Activated naive CD4-positive, alpha-beta T cell treated with anti-CD3 and anti-CD28 coated beads for 36 hours (primary cell): ENCODE measurements at regions not wholly inside any gene's neighbourhood (a gene's known extent, or its start where the extent isn't known, plus 50 kb on each side); places are given as distances from the start of the nearest gene placed in this dataset.

ENCODE experiments used
- CTCF ChIA-PET: fragments of 350-600 bp; sonication (Branson Sonifier 250); formaldehyde crosslinking; loops from one replicate; lab custom pipeline; 2021; ENCODE audit warnings: antibody characterized with exemption; lab: Charles Lee
- DNase-seq: peaks from one replicate; pipeline ENCODE4 v3.0.0-alpha.2; 2020
- H3K27ac Mint-ChIP-seq: one replicate; pipeline ENCODE4 v1.8.0; 2021; ENCODE audit warnings: mild to moderate bottlenecking, mixed read lengths
- H3K27me3 Mint-ChIP-seq: one replicate; pipeline ENCODE4 v1.8.0; 2021; ENCODE audit warnings: low read depth, mixed read lengths
- H3K36me3 Mint-ChIP-seq: one replicate; pipeline ENCODE4 v1.8.0; 2021; ENCODE audit warnings: low read depth, mixed read lengths
- H3K4me1 Mint-ChIP-seq: one replicate; pipeline ENCODE4 v1.8.0; 2021; ENCODE audit warnings: low read depth, mixed read lengths
- H3K4me3 Mint-ChIP-seq: one replicate; pipeline ENCODE4 v1.8.0; 2021; ENCODE audit warnings: mild to moderate bottlenecking, moderate library complexity, mixed read lengths
- H3K9me3 Mint-ChIP-seq: one replicate; pipeline ENCODE4 v1.8.0; 2021; ENCODE audit warnings: mixed read lengths
- intact Hi-C: fragments of 100-400 bp; cut with micrococcal nuclease; formaldehyde crosslinking; loops from one replicate; pipeline ENCODE4 v1.15.1; 2023

DNA sequence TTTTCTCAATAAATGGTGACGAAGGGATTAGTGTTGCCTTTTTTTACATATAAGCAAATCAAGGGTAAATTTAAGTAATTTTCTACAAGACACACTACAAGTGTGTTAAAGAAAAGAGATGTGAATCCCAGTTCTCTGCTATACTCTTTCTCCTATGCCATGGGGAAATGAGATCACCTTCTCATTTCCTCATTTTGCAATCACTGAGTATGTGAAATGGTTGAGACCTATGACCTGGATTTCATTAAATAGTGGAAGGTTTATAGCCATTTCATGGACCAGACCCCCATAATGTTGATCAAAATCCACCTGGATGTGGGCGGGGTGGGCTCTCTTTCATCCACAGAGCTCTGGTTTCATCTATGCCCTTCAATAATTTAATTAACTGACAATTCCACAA, 66.9 kb upstream of the SLIT3 start:
- intact Hi-C loops: no loop called here
- H3K27ac Mint-ChIP-seq: no peak overlapping the region
- no peak for DNase-seq
- peaks cover 3% of the 10 kb centered on the region for H3K9me3 Mint-ChIP-seq
- H3K36me3 Mint-ChIP-seq: no peaks in the 10 kb centered on the region
- H3K27me3 Mint-ChIP-seq: peaks cover 6% of the 10 kb centered on the region
- no peak overlapping the region for H3K4me3 Mint-ChIP-seq
- H3K4me1 Mint-ChIP-seq: no peaks in the 10 kb centered on the region
- CTCF ChIA-PET: no interaction called here

DNA sequence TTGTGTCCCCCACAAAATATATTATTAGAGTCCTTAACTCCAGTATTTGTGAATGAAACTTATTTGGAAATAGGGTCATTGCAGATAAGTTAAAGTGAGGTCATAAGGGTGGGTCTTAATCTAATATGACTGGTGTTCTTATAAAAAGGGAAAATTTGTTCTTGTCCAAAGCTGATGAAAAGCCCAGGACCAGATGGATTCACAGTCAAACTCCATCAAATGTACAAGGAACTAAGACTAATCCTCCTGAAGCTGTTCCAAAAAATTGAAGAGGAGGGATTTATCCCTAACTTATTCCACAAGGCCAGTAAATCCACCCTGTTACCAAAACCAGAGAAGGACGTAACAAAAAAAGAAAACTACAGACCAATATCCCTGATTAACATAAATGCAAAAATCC, 56.4 kb upstream of the SLIT3 start:
- intact Hi-C loops: no loop called here
- H3K4me3 Mint-ChIP-seq: no peak overlapping the region
- H3K27me3 Mint-ChIP-seq: no peaks in the 10 kb centered on the region
- H3K4me1 Mint-ChIP-seq: no peaks in the 10 kb centered on the region
- no peaks in the 10 kb centered on the region for H3K36me3 Mint-ChIP-seq
- no peak overlapping the region for H3K27ac Mint-ChIP-seq
- DNase-seq: no peak
- H3K9me3 Mint-ChIP-seq: no peaks in the 10 kb centered on the region
- CTCF ChIA-PET: no interaction called here

DNA sequence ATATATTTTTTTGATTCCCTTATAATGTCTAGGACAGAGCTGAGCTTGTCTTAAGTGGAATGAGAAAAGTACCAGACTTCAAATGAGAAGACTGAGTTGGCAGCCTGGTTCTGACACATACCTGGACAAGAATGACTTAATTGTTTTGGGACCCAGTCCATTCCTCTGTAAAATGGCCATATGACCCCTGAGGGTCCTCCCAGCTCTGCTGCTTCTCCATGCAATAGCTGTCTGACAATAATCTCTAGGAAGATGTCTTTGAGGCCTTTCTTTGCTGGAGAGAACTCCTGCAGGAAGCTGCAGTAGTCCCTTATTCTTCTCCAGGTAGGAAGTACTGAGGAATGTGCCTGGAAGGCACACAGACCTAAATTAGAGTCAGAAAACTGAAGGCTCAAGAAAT, 55.9 kb upstream of the SLIT3 start:
- Mint-ChIP-seq H3K27me3 (no peaks in the 10 kb centered on the region), H3K4me1 (no peaks in the 10 kb centered on the region), H3K27ac (no peak overlapping the region), H3K9me3 (no peaks in the 10 kb centered on the region), H3K36me3 (no peaks in the 10 kb centered on the region), H3K4me3 (no peak overlapping the region)
- intact Hi-C loops: no loop called here
- no peak for DNase-seq
- CTCF ChIA-PET: no interaction called here

DNA sequence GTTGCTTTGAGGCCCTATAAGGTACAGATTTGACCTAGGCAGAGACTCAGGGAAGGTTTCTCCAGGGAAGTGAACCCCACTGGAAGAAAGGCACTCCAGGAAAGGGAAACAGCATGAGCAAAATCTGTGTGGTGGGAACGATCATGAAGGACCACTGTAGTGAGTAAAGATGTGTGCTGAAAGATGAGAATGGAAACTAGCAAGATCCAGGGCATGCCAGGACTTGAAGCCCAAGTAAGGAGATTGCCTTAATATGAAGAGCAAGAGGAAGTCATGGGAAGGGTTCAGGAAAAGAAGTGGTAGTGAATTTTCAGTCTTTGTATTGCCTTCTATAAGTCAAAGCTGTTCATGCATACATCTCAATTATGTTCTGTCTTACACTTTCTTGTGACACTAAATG, 55.2 kb upstream of the SLIT3 start:
- Mint-ChIP-seq H3K36me3 (no peaks in the 10 kb centered on the region), H3K9me3 (no peaks in the 10 kb centered on the region), H3K4me3 (no peak overlapping the region), H3K27ac (no peak overlapping the region), H3K4me1 (no peaks in the 10 kb centered on the region), H3K27me3 (no peaks in the 10 kb centered on the region)
- intact Hi-C loops: no loop called here
- DNase-seq: no peak
- CTCF ChIA-PET: no interaction called here

DNA sequence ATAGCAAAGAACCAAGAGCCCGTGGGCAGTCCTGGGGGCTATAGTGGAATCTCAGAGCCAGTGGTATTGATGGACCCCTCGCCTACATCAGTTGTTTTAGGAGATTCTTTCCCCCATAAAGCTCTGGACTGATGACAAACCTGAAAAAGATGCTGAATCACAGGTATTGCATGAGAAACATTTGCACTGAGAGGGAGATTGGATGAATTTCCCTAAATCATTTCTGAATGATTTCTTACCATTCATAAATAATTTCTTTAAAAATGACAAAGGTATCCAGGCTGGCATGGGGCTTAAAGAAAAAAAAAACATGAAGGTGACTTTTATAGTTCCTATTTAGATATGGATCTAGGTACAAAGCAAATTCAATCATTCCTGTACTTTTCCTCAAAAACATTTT, 54.0 kb upstream of the SLIT3 start:
- DNase-seq: no peak
- H3K9me3 Mint-ChIP-seq: no peaks in the 10 kb centered on the region
- H3K27me3 Mint-ChIP-seq: peaks cover 3% of the 10 kb centered on the region
- H3K4me1 Mint-ChIP-seq: no peaks in the 10 kb centered on the region
- H3K36me3 Mint-ChIP-seq: no peaks in the 10 kb centered on the region
- CTCF ChIA-PET: no interaction called here
- intact Hi-C loops: no loop called here
- no peak overlapping the region for H3K4me3 Mint-ChIP-seq
- H3K27ac Mint-ChIP-seq: no peak overlapping the region

DNA sequence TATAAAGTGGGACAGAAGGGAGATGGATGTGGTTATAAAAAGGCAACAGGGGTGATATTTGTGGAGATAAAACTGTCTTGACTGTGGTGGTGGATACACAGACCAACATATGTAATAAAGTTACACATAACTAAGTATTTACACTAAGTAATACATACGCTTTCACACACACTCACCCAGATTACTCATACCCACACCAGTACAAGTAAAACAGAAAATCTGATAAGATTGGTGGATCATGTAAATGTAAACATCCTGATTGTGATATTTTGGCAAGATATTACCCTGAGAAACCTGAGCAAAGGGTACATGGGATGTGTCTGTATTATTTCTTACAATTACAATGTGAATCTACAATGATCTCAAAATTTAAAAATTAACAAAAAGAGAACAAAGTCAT, 53.3 kb upstream of the SLIT3 start:
- peaks cover 3% of the 10 kb centered on the region for H3K27me3 Mint-ChIP-seq
- H3K9me3 Mint-ChIP-seq: no peaks in the 10 kb centered on the region
- no peak overlapping the region for H3K4me3 Mint-ChIP-seq
- CTCF ChIA-PET: no interaction called here
- DNase-seq: no peak
- intact Hi-C loops: no loop called here
- H3K36me3 Mint-ChIP-seq: no peaks in the 10 kb centered on the region
- no peaks in the 10 kb centered on the region for H3K4me1 Mint-ChIP-seq
- H3K27ac Mint-ChIP-seq: no peak overlapping the region

DNA sequence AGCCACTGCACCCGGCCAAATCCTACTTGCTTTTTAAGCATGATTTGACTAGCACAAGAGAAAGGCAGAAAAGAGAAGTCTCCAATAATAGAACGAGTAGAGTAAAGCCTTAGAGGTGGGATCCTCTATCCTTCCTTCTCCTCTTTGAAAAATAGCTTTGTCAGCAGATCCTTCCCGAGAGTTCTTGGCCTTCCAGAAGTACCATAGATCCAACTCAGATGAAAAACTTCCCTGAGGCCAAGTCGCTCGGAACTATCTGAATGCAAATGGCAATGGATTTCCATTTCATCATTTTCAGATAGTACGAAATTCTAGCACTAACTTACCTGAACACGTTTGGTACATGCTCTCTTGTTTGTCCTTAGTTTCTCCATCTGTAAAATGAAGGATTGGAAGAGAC, 52.0 kb upstream of the SLIT3 start:
- no peak for DNase-seq
- Mint-ChIP-seq H3K4me3 (no peak overlapping the region), H3K27ac (no peak overlapping the region), H3K27me3 (peaks cover 3% of the 10 kb centered on the region), H3K36me3 (no peaks in the 10 kb centered on the region), H3K9me3 (no peaks in the 10 kb centered on the region), H3K4me1 (no peaks in the 10 kb centered on the region)
- CTCF ChIA-PET: no interaction called here
- intact Hi-C loops: no loop called here

DNA sequence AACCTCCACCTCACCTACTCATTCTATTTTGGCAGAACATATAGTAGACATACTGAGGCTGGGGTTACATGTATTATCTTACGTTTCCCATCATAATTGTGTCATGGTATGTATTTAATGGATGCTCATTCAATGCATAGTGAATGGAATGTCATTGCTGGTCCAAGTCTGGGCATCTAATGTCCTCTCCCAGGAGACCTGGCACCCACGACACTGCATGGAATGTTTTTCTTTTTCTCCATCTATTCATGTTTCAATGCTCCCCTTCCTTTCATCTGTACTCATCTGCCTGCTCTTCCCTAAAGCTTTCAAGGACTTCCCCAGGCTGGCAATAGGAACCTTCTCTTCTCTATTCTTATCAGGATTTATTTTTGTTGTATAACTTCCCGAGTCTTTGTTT, 50.8 kb upstream of the SLIT3 start:
- Mint-ChIP-seq H3K36me3 (no peaks in the 10 kb centered on the region), H3K4me1 (no peaks in the 10 kb centered on the region), H3K27me3 (peaks cover 3% of the 10 kb centered on the region), H3K9me3 (no peaks in the 10 kb centered on the region), H3K27ac (no peak overlapping the region), H3K4me3 (no peak overlapping the region)
- CTCF ChIA-PET: no interaction called here
- DNase-seq: no peak
- intact Hi-C loops: no loop called here

DNA sequence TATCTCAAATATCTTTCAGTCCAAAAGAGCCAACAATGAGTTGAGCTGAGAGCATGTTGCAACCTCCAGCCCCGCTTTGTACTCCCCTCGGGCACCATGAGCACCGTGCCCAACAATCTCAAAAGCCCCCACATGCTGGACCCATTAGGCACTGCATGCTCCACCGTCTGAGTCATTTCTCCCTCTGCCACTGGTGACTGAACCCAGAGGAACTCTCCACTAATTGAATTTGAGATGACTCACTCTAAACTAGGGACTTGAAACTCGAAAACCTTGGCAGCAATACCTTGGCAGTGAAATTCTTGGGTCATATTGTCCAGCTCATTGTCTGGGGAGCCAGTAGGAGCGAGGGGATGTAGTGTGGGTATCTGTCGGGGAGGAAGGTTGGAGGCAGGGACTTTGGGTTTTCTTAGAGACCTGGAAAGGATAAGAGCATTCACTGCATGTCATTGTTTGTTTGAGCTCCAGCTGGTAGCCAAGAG, 49.9 kb upstream of the SLIT3 start:
- CTCF ChIA-PET: no interaction called here
- no peak for DNase-seq
- no peaks in the 10 kb centered on the region for H3K4me1 Mint-ChIP-seq
- H3K36me3 Mint-ChIP-seq: no peaks in the 10 kb centered on the region
- H3K27me3 Mint-ChIP-seq: peaks cover 3% of the 10 kb centered on the region
- H3K4me3 Mint-ChIP-seq: no peak overlapping the region
- no peaks in the 10 kb centered on the region for H3K9me3 Mint-ChIP-seq
- intact Hi-C loops: no loop called here
- no peak overlapping the region for H3K27ac Mint-ChIP-seq
